Esophagus muscularis mucosa (tissue), 4 donors: ENCODE measurements at regions not wholly inside any gene's neighbourhood (a gene's known extent, or its start where the extent isn't known, plus 50 kb on each side); places are given as distances from the start of the nearest gene placed in this dataset.

Experiments used
- EP300 ChIP-seq: sonication (generic); formaldehyde crosslinking; IDR thresholded peaks from one replicate; pipeline ENCODE4 v1.6.1; 2017; ENCODE audit warnings: antibody characterized with exemption
- POLR2A ChIP-seq: fragments of 450-650 bp; IDR thresholded peaks from one replicate; pipeline ENCODE4 v1.6.1; 2017; ENCODE audit warnings: antibody characterized with exemption, moderate library complexity, mild to moderate bottlenecking, low read depth
- POLR2AphosphoS5 ChIP-seq, 2 donors: sonication (generic); formaldehyde crosslinking; IDR thresholded peaks; one replicate each; pipeline ENCODE4 v1.6.1; 2017; ENCODE audit warnings: antibody characterized with exemption in 2 of 2
- TF ChIP-seq, protein P1 (sequence below), 3 experiments: fragments of 200-600 bp in 2 of 3; fragments of 450-650 bp in 1 of 3; sonication (generic) in 2 of 3; IDR thresholded peaks; one replicate each; pipeline ENCODE4 v1.5.1; 2017 to 2019; ENCODE audit warnings: antibody characterized with exemption in 3 of 3, mild to moderate bottlenecking in 2 of 3, moderate library complexity in 1 of 3

- TF ChIP-seq, protein P1, sequence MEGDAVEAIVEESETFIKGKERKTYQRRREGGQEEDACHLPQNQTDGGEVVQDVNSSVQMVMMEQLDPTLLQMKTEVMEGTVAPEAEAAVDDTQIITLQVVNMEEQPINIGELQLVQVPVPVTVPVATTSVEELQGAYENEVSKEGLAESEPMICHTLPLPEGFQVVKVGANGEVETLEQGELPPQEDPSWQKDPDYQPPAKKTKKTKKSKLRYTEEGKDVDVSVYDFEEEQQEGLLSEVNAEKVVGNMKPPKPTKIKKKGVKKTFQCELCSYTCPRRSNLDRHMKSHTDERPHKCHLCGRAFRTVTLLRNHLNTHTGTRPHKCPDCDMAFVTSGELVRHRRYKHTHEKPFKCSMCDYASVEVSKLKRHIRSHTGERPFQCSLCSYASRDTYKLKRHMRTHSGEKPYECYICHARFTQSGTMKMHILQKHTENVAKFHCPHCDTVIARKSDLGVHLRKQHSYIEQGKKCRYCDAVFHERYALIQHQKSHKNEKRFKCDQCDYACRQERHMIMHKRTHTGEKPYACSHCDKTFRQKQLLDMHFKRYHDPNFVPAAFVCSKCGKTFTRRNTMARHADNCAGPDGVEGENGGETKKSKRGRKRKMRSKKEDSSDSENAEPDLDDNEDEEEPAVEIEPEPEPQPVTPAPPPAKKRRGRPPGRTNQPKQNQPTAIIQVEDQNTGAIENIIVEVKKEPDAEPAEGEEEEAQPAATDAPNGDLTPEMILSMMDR (IDR thresholded peaks at IDR 0.05): no peak
- TF ChIP-seq POLR2A (no peak), POLR2AphosphoS5 (IDR thresholded peaks at IDR 0.05) (no peak), EP300 (no peak)
Observed at GRCh38 chr12:111225307-111225706, 143.6 kb downstream of the PHETA1 start.
